HEK293 (cell line): ENCODE measurements at regions not wholly inside any gene's neighbourhood (a gene's known extent, or its start where the extent isn't known, plus 50 kb on each side); places are given as distances from the start of the nearest gene placed in this dataset.
"Not testable (repeated sequence)": the region's sequence is repeated elsewhere in the genome, so short reads cannot be mapped to it uniquely, and the experiment has no call there.

Experiments used
- KLF8 ChIP-seq: fragments of 450-650 bp; formaldehyde crosslinking; IDR thresholded peaks from 2 replicates; pipeline ENCODE4 v1.5.1; 2016; ENCODE audit warnings: missing biosample characterization, missing genetic modification characterization
- MZF1 ChIP-seq: fragments of 450-650 bp; formaldehyde crosslinking; IDR thresholded peaks from 2 replicates; pipeline ENCODE4 v1.5.1; 2017; ENCODE audit warnings: missing biosample characterization, missing genetic modification characterization, borderline replicate concordance
- ZEB2 ChIP-seq: fragments of 450-650 bp; formaldehyde crosslinking; IDR thresholded peaks from 2 replicates; pipeline ENCODE4 v1.5.1; 2016; ENCODE audit warnings: missing biosample characterization, missing genetic modification characterization
- ZFP3 ChIP-seq: fragments of 450-650 bp; formaldehyde crosslinking; IDR thresholded peaks from 2 replicates; pipeline ENCODE4 v1.5.1; 2016; ENCODE audit warnings: low read depth, missing biosample characterization, missing genetic modification characterization
- ZNF184 ChIP-seq: fragments of 450-650 bp; IDR thresholded peaks from 2 replicates; pipeline ENCODE4 v1.5.1; 2018; ENCODE audit warnings: missing biosample characterization, mild to moderate bottlenecking, missing genetic modification characterization
- TF ChIP-seq, protein P1 (sequence below): fragments of 450-650 bp; formaldehyde crosslinking; IDR thresholded peaks from 2 replicates; pipeline ENCODE4 v1.5.1; 2016; ENCODE audit warnings: missing biosample characterization, missing genetic modification characterization
- TF ChIP-seq, protein P2 (sequence below): fragments of 450-650 bp; formaldehyde crosslinking; IDR thresholded peaks from 2 replicates; pipeline ENCODE4 v1.5.1; 2016; ENCODE audit warnings: missing biosample characterization, missing genetic modification characterization
- TF ChIP-seq, protein P3 (sequence below): fragments of 450-650 bp; formaldehyde crosslinking; IDR thresholded peaks from 2 replicates; pipeline ENCODE4 v1.5.1; 2016; ENCODE audit warnings: missing biosample characterization, missing genetic modification characterization, low read depth

DNA sequence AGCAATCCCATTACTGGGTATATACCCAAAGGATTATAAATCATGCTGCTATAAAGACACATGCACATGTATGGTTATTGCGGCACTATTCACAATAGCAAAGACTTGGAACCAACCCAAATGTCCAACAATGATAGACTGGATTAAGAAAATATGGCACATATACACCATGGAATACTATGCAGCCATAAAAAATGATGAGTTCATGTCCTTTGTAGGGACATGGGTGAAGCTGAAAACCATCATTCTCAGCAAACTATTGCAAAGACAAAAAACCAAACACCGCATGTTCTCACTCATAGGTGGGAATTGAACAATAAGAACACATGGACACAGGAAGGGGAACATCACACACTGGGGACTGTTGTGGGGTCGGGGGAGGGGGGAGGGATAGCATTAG lies 120.9 kb upstream of the TNFSF4 start:
- TF ChIP-seq, protein P1, sequence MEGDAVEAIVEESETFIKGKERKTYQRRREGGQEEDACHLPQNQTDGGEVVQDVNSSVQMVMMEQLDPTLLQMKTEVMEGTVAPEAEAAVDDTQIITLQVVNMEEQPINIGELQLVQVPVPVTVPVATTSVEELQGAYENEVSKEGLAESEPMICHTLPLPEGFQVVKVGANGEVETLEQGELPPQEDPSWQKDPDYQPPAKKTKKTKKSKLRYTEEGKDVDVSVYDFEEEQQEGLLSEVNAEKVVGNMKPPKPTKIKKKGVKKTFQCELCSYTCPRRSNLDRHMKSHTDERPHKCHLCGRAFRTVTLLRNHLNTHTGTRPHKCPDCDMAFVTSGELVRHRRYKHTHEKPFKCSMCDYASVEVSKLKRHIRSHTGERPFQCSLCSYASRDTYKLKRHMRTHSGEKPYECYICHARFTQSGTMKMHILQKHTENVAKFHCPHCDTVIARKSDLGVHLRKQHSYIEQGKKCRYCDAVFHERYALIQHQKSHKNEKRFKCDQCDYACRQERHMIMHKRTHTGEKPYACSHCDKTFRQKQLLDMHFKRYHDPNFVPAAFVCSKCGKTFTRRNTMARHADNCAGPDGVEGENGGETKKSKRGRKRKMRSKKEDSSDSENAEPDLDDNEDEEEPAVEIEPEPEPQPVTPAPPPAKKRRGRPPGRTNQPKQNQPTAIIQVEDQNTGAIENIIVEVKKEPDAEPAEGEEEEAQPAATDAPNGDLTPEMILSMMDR: not testable (repeated sequence)
- not testable (repeated sequence) for TF ChIP-seq MZF1 (tag by site-specific recombination); ZFP3; ZEB2 (tag by site-specific recombination); ZNF184 (tag by site-specific recombination); KLF8 (tag by site-specific recombination)
- TF ChIP-seq, protein P2, sequence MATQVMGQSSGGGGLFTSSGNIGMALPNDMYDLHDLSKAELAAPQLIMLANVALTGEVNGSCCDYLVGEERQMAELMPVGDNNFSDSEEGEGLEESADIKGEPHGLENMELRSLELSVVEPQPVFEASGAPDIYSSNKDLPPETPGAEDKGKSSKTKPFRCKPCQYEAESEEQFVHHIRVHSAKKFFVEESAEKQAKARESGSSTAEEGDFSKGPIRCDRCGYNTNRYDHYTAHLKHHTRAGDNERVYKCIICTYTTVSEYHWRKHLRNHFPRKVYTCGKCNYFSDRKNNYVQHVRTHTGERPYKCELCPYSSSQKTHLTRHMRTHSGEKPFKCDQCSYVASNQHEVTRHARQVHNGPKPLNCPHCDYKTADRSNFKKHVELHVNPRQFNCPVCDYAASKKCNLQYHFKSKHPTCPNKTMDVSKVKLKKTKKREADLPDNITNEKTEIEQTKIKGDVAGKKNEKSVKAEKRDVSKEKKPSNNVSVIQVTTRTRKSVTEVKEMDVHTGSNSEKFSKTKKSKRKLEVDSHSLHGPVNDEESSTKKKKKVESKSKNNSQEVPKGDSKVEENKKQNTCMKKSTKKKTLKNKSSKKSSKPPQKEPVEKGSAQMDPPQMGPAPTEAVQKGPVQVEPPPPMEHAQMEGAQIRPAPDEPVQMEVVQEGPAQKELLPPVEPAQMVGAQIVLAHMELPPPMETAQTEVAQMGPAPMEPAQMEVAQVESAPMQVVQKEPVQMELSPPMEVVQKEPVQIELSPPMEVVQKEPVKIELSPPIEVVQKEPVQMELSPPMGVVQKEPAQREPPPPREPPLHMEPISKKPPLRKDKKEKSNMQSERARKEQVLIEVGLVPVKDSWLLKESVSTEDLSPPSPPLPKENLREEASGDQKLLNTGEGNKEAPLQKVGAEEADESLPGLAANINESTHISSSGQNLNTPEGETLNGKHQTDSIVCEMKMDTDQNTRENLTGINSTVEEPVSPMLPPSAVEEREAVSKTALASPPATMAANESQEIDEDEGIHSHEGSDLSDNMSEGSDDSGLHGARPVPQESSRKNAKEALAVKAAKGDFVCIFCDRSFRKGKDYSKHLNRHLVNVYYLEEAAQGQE (tag by site-specific recombination): not testable (repeated sequence)
- TF ChIP-seq, protein P3, sequence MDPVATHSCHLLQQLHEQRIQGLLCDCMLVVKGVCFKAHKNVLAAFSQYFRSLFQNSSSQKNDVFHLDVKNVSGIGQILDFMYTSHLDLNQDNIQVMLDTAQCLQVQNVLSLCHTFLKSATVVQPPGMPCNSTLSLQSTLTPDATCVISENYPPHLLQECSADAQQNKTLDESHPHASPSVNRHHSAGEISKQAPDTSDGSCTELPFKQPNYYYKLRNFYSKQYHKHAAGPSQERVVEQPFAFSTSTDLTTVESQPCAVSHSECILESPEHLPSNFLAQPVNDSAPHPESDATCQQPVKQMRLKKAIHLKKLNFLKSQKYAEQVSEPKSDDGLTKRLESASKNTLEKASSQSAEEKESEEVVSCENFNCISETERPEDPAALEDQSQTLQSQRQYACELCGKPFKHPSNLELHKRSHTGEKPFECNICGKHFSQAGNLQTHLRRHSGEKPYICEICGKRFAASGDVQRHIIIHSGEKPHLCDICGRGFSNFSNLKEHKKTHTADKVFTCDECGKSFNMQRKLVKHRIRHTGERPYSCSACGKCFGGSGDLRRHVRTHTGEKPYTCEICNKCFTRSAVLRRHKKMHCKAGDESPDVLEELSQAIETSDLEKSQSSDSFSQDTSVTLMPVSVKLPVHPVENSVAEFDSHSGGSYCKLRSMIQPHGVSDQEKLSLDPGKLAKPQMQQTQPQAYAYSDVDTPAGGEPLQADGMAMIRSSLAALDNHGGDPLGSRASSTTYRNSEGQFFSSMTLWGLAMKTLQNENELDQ (tag by site-specific recombination): not testable (repeated sequence)
